NCI-H69 (cell line): ENCODE measurements at regions not wholly inside any gene's neighbourhood (a gene's known extent, or its start where the extent isn't known, plus 50 kb on each side); places are given as distances from the start of the nearest gene placed in this dataset.
"Not testable (repeated sequence)": the region's sequence is repeated elsewhere in the genome, so short reads cannot be mapped to it uniquely, and the experiment has no call there.

ENCODE experiments used
- DNase-seq: peaks from one replicate; lab custom pipeline; 2025; lab: John Stamatoyannopoulos, UW

DNA sequence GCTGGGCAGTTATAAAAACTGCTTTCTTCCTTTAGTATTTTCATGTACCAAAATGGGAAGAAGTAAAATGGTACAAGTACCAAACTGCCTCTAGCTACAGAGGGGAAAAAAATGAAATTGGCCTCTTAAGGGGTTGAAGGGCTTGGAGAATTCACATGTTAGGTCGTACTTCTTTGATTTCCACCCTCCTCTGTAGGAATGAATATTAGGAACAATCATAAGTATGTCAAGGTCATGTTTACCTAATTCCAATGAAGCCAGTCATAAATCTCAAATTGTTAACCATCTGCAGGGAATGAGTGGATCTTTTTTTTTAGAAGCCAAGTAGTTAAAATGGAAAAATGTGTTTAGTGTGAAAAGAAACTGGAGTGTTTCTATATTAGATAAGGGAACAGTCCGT, 772.6 kb downstream of the PRIM2 start:
- not testable (repeated sequence) for DNase-seq

DNA sequence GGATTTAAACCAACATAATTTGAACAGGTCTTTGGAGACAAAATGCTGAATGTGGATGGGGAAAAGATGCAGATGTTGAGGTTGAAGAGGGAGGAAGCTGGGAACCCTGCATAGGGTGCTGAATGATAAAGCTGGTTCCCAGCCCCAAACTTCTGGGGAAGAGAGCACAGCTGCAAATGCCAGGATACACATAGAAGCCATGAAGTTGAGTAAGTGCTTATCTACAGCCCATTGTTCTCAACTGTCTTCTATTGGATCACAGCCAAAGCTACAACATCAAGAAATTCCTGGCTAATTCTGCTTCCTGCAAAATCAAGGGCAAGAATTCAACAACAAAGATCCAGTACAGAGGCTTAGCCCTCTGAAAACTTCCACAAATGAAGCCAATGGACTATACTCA, 779.8 kb downstream of the PRIM2 start:
- not testable (repeated sequence) for DNase-seq

DNA sequence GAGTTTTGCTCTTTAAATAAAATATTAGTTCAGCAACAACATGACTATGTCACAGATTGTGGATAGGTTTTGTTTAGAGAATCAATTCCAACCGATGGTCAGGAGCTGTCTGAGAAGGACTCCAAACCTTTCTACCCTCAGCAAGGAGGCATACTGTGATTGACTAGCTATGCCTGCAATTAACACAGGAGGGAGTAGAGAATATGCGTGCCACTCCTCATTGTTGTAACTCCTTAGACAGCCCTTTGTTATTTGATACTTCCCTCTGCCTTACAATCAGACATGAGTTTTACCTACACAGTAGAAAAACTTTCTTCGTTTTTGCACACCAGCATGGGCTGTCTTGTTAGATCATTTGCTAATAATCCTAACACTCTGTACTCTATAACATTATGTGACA, 796.5 kb downstream of the PRIM2 start:
- DNase-seq, result peak; percentile 34

DNA sequence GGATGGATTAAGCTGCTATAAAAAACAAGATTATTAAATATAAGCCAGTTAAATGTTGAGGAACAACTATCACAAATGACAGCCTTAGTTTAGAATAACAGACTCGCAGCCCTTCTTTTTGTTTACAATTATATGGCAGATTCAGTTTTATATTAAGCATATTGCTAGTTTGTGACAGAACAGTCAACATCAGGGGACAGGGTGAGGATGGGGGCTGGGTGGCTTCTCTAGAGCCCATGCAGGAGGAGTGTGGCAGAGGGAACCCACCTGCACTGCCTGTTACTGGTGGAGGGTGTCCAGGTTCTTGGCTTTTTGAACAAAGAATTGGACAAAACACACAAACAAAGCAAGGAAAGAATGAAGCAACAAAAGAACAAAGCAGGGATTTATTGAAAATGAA, 799.7 kb downstream of the PRIM2 start:
- not testable (repeated sequence) for DNase-seq

DNA sequence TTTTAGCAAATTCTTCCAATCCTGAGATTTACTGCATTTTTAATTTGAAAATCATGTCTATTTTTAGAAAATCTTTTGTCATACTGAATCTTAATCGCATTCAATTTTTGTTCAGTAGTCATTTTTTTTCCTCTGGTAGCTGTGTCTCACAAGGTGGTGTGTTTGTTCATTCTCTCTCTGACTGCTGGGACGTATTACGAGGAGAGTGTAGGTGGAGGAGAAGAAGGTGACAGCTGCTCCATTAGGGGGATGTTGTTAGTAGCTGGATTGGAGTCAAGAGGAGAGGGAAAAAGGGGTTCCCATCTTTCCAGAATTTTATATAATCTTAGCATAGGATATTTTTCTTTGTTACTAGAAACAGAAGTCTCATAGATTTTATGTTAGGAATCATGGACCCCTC, 804.2 kb downstream of the PRIM2 start:
- DNase-seq, result not testable (repeated sequence)

DNA sequence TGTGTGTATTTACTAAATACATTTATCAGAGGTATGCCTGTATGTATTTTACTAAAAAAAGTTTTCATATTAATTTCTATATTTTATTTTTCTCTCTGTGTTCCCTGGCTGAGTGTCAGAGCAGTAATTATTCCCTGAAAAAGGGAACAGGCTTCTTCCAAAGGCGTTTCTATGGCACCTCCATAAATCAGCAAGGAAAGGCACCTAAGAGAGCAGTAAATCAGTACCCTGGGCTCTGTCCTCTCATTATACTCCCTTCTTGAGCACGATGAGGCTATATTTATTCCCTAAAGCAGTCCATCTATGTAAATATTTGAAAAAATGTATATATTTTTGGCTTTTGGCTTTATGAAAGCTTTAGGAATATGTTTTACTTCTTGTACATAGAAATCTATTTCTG, 806.3 kb downstream of the PRIM2 start:
- not testable (repeated sequence) for DNase-seq

DNA sequence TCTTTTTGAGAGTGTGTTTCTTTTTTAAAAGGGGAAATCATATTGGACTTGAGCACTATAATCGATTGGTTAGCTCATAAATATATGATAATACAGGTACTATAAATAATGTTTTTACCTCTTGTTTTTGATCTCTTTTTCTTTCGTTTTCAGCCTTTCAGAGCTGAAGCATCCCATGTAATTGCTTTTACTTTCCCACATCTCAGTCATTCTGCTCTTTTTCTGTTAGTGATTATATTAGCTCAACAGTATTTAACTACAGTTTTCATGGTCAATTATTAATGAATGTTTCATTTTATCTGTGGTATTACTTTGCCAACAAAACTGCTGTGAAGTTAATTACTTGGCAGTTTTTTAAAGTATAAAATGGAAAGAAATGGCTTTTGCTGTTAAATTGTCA, 811.1 kb downstream of the PRIM2 start:
- not testable (repeated sequence) for DNase-seq

DNA sequence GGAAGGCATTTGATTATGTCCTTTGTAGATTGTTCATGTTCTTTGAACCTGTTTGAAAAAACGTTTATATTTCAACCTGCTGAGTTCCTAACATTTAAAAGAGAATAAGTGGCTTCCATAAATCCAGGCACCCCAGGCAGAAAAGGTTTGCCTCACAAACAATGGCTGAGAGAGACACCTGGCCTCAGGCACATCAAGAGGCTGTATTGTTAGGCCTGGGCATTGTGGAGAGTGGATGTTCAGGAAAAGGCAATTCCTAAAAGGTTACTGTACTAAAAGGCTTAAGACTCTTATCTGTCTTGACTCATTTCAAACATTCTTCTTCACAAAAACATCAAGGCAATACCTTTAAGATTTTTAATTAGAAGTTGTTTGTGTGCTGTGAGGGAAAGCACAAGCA, 811.7 kb downstream of the PRIM2 start:
- DNase-seq, result not testable (repeated sequence)

DNA sequence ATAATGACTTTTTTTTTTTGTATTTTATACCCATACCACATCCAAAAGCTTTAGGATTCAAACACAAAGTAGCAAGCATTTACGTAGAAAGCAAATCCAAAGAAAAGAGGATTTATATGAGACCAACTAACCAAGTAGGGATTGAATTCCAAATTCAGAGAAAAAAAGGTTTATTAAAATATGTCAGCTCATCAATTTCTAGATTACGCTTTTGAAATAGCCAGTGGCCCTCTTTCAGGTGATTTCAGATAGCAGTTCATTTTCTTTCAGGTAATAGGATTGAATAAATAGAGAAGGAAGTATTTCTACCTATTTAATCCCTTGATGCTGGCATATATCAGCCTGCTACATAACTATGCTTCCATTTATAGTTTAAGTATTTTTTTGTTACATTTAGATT, 822.3 kb downstream of the PRIM2 start:
- DNase-seq, result not testable (repeated sequence)

DNA sequence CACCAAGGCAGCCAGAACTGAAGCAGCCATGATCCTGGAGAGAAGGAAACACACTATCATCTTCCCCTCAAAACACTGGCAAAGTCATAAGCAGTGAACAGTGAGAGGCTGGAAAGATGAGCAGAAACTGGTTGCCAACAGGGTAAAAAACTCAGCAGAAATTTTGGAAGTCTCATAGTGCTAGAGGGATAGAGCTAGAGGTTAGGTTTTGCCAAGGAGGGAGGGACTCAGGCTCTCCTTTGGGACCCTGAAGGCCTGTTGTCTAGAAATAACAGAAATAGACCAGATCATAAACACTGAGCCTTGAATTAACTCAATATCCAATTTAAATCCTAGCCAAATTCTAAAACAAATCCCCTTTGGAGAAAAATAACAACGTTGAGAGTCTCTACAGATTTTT, 853.6 kb downstream of the PRIM2 start:
- DNase-seq, result not testable (repeated sequence)

DNA sequence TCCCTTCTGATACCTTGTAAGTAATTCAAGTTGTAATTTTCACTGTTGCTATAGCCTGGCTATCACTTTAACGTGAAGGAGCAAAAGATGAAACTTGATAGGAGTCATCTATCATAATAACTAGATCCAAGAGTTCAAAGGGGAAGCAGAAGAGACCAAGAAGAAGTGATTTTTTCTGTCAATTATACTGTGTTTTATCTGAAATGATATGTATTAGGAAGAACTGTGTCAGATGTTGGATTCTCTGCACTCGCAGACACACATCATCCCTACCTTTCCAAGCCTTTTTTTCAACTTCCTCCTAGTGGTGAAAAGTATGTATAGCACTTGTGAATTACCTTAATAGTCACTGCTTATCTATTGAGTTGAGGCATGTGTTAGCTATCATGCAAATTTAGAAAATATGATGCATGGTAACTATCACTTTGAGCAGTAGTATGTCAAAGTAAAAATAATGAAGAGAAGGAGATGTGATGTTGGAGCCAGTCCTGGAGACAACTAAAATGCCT, 864.2 kb downstream of the PRIM2 start:
- not testable (repeated sequence) for DNase-seq

DNA sequence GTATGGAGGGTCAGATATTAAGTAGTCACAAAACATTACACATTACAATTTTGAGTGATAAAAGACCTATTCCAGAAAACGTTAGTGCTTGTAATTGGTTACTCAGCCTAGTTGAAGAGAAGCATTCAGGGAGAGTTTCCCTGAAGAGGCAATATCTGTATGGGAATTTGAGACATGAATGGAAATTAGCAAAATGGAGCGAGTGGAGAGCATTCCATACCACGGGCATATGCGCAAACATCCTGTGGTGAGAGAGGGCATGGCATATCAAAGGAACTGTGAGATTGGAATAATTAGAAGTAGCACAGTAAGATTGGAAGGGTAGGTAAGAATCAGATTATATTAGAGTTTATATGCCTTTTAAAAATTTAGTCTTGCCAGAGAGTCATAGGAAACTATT, 867.9 kb downstream of the PRIM2 start:
- DNase-seq, result not testable (repeated sequence)

DNA sequence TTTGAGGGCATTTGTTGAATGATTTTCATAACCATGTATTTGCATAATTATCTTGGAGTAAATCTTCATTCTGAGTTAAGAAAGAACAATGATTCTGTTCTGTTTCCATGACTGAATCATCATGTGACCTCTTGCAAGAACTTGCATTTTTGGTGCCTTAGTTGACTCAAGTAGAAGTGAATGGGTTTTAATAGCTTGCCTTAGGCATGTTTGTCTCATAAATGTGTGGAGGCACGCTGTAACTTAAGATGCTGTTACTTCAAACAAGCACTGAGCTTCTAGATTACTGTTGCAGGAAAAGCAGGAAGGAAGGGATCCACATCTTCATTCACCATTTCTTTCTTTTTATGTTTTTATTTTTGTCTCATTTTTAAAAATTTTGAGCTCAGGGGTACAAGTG, 875.8 kb downstream of the PRIM2 start:
- DNase-seq, result not testable (repeated sequence)

DNA sequence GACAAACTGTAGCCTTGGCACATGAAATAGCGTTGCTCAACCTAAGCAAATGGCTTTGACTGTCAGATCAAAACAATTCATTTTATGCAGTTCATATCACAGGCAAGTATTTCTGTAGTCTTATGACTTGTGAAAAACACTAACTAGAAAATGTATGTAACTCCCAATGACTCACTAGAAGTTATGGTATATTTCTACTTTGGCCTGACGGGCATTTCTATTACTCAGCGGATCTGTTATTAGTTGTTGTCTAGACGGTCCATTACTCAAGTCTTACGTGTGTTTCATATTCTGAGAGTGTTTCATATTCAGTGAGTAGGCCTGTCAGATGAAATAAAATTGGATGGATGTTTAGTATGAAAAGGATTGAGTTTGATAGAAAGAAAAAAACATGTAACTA, 880.9 kb downstream of the PRIM2 start:
- no peak for DNase-seq

DNA sequence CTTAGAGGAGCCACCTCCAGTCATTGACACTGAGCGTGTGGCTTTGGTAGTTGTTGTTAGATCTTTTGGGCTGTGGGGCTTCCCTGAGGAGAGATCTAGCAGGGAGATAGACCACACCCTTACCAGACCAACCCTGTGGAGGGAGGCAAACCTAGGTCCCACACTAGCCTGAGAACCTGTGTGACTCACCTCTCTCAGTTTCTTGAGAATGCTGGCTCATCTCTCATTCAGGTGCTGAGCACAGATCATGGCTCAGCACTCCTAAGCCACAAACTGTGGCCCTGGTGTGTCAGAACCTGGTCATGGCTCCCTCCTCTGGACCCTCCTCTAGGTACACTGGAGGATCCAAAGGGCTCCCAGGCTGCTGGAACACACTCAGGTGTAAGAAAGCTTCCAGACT, 919.7 kb downstream of the PRIM2 start:
- DNase-seq, result not testable (repeated sequence)

DNA sequence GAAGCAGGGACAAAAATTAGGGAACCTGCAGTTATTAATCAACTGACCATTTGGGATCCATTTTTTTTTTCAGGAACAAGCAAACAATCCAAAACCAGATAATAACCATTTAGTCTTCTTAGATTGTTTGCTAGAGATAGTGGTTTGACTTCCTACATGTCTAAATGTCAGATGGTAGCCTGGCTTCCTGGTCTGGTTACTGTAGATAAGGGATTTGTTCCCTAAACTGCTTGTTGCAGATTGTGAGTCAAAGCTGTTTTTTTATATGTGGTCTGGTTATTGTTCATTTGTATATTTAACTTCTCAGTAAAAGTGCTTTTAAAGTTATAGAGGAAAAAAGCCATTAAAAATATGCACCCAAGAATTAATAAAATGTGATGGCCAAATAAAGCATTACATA, 921.0 kb downstream of the PRIM2 start:
- not testable (repeated sequence) for DNase-seq

DNA sequence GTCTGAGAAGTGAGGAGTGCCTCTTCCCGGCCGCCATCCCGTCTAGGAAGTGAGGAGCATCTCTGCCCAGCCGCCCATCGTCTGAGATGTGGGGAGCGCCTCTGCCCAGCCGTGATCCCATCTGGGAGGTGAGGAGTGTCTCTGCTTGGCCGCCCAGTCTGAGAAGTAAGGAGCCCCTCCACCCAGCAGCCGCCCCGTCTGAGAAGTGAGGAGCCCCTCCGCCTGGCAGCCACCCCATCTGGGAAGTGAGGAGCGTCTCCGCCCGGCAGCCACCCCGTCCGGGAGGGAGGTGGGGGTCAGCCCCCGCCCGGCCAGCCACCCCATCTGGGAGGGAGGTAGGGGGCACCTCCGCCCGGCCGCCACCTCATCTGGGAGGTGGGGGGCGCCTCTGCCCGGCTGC, 940.2 kb downstream of the PRIM2 start:
- not testable (repeated sequence) for DNase-seq

DNA sequence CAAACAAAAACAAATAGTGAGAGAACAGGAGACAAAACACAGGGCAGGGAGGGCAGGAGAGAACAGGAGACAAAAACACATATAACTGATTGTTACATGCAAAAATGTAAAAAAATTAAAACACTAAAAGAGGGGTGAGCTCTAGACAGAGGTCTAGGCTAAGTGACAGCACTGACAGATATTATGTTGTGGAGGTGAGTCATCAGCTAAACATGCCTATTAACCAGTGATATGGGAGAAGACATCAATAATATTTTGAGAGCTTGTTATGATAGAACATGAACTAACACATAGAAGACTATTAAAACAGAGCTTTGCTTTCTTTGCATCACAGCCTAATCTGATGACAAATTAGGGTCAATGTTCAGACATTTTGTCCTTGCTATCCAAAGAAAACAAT, 972.7 kb downstream of the PRIM2 start:
- no peak for DNase-seq

DNA sequence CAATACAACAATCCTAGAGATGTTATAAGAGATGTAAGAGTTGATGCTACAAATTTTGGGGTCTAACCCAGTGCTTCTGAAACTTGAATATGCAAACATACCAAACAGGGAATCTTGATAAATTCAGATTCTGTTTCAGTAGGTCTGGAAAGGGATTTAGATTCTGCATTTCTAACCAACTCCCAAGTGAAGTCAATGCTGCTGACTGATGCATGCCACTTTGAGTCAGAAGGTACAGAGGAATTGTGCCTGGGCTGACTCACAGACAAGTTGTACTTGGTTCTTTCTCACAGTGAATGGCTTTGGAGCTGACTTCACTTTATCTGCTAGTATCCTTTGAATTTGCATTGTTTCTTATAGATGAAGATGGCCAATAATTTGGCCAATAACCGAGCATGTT, 973.9 kb downstream of the PRIM2 start:
- not testable (repeated sequence) for DNase-seq

DNA sequence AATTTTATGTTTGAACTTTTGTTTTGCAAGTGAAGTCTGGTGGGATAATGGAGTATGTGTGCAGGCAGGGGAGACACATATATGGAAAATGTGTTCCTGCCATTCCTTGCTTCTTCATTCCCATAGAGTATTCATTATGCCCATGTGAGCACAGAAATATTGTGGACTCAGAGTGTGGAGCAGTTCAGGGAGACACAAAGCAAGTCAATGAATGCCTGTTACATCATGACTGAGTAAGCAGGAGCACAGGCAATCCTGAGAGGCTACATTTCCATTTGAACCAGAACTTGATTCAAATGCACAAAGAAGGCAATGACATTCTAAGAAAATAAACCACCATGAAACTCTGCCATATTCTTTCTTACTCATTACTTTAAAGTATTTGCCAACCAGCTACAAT, 990.5 kb downstream of the PRIM2 start:
- DNase-seq, result not testable (repeated sequence)

DNA sequence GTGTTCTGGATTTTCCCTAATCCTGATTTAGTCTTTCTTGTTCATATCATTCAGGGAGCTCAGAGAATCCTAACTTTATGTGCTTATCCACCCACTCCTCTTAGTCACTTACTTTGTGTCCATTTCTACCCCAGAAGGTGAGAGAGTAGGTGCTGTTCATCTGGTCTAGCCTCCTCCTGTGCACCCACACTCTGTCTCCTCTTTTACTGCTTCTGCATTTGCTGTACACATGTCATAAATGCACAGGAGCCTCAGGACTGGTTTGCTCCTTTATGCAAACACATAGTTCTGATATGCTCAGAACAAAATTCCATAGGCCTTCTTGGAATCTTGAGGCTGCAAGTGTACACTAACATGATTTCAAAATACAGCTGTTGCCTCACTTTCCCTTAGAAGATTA, 1014.7 kb downstream of the PRIM2 start:
- DNase-seq, result not testable (repeated sequence)

DNA sequence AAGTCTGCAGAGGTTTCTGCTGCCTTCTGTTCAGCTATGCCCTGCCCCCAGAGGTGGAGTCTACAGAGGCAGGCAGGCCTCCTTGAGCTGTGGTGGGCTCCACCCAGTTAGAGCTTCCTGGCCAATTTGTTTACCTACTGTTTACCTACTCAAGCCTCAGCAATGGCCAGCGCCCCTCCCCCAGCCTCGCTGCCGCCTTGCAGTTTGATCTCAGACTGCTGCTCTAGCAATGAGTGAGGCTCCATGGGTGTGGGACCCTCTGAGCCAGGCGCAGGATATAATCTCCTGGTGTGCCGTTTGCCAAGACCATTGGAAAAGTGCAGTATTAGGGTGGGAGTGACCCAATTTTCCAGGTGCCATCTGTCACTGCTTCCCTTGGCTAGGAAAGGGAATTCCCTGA, 1024.9 kb downstream of the PRIM2 start:
- not testable (repeated sequence) for DNase-seq

DNA sequence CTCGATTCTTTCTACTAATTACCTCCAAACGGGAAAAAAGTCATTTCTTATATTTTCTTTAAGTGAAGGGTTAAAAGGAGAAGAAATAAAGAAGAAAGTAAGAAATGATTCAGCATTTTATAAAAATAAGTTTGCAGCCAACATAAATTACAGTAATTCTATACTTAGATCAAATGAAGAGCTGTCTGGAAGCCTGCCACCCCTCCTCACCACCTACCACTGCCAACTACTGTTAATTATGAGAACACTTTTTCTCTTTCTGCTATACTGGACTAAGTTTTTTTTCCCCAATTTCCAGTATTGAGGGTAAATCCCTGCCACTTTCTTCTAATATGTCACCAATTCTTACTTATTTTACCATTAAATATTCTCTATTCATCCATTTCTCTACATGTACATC, 1030.1 kb downstream of the PRIM2 start:
- DNase-seq, result not testable (repeated sequence)

DNA sequence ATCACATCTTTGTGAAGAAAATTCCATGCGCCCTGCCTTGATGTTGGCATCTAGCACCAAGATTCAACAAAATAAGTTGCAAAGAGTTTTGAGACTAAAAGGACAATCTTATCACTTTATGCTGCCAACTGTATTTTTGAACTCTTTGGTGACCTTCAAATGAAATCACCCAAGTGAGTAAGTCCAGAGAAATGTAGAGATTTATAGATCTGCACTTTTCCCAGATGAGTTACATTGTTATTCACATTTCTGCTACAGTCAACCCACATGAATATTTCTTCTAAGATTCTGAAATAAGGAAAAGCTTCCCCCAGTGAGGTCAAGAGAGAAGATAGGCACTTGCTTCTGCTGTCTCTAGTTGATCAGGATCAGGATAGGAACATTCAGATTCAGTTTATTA, 1034.2 kb downstream of the PRIM2 start:
- not testable (repeated sequence) for DNase-seq

DNA sequence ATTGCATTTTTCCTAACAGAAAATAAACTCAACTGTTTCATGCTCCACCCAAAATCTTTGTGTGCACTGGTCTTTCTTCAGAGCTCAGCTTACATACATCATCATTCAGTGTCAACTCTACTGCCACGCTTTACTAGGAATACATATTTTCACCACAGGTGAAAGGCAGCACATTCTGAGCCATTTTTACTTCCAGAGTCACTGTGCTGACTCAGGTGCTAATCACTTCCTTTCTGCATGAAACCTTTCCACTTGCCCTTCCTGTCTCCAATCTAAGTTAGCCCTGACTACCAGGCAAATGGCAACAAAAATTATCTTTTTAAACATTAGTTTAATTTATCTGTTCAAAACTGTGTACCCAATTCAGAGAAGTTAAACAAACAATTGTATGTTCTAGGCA, 1041.0 kb downstream of the PRIM2 start:
- not testable (repeated sequence) for DNase-seq
